Eye (tissue), 1 donor: ENCODE measurements at regions not wholly inside any gene's neighbourhood (a gene's known extent, or its start where the extent isn't known, plus 50 kb on each side); places are given as distances from the start of the nearest gene placed in this dataset.
"Not testable (repeated sequence)": the region's sequence is repeated elsewhere in the genome, so short reads cannot be mapped to it uniquely, and the experiment has no call there.

ENCODE experiments used
- DNase-seq: peaks from one replicate; pipeline ENCODE4 v3.0.0-alpha.2; 2015

DNA sequence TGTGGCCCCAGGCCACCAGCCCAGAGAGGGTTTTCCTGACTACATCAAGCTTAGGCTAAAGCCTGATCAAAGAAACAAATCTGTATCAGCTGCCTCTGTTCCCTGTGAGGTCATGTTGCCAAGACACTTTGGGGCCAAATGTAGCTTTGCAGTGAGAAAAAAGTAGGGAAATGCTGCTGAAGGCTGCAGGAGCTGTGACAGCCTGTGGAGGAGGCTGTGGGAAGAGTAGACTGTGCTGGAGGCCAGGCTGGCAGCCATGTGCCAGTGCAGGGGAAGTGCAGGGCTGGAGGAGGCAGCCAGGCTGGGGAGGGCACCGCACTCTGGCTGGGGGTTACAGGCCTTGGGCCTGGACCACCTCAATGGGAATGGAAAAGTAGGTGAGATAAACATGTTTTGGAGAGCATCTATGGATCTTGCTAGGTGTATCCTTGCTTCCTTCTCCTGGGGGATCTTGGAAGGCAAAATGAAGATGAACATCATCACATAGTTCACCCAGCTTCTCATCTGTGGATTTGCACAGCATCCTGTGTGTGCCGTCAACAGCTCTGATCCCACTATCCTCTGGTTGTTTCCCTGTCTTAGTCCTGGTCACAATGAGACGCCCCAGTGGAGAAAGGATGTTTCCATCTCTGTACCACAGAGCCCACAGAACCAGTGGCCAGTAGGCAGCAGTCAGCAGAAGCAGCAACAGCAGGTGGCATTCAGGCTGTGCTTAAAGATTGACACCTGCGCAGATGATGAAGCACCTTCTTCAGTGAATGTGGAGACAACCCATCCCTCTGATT is 103.8 kb upstream of the COPS8 start:
- no peak for DNase-seq

DNA sequence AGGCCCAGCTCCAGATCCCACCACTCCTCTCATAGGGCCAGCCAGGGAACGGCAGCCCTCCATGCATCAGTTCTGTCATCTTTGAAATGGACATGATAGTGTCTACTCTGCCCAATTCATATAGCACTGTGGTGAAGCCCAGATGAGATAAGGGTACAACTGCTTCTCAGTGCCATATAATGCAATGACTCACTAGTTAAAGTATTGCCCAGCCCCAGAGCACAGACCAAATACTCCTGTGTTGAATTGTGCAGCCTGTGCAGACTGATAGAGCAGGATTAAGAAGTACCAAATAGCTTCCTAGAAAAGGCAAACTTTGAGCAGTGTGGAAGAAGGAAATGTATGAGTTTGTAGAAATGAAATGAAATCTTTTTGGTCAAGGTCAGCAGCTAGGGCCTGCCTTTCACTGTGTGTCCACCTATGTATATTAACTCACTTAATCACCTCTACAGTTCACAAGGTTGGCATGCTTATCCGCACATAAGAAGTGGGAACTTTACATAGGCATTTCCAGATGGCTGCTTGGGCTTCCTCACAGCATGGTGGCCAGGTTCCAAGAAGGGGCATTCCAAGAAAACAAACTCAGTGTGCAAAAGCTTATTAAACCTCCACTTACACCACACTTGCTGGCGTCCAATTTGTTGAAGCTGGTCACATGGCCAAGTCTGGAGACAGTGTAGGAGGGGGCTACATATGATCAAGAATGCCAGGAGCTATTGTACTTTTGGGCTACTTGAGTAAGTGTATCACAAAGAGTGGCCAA is 102.8 kb upstream of the COPS8 start:
- DNase-seq, result no peak

DNA sequence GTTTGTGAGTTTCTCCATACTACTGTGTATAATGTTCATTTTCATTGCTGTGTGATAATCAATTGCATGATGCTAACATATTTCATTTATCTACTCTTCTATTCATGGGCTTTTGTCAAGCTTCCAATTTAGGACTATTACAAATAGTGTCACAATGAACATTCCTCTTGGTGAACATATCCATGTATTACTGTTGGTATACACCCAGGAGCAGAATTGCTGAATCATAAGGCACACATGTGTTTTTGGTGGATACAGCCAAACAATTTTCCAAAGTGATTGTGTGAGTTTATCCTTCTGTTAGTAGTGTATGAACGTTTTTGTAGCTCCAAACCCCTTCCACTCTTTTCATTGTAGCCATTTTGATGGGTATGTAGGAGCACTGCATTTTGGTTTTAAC is 101.6 kb upstream of the COPS8 start:
- no peak for DNase-seq

DNA sequence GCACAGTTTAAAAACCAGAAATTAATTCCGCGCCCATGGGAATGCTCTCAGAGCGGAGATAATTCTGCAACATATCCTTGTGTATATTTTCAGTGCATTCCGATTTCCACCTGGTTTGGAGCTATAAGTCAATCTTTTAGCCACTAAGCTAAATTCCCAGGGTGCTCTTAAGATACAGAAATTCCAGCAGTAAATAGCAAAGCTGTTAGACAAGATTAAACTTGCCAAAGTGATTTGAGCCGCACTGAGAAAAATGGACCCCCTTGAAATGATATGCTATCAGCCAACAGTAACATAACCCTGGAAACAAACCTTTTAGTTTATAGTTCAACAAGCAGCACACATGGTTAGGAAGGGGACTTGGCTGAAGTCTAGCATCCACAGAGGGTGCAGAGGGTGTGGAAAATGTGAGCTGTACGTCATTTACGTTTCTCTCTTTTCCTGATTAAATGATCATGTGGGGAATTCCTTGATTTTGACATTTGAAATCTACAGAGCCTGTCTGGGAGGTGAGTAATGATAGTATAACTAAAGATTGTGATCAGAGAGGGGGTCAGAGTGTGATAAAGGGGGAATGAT is 99.8 kb upstream of the COPS8 start:
- no peak for DNase-seq

DNA sequence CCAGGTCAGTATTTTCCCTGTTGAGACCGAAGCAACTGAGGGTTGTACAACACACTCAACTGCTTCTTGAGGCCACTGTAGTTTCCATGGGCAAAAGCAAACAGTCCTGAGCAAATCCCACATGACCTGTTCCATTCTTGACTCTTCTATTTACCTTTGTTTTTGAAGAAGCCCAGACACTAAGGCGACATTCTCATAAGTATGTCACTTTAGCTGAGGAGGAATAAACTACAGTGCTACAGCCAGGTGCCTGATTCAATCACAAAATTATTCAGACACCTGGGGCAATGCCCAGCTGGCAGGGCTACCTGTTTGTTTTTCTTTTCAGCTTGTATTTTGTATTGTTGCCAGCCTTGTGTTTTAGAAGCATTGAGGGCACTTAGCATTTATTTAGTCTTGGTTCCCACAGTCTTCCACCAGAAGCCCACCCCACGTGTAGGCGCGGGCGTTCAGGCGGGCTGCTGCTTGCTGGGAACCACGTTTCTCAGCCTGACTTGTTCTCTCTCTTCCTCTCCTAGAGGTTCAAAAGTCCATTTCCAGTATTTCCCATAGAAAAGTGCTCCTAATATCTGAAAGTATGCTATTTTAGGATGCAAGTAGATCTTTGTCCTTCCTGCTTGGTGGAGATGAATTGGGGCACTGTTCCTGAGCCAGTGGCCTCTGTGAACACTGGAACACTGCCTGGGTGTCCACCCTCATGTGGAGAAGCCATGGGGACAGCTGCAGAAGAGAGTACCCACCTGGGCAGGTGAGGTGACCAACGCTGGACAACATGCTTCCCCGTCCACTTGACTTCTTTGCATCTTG is 99.0 kb upstream of the COPS8 start:
- no peak for DNase-seq

DNA sequence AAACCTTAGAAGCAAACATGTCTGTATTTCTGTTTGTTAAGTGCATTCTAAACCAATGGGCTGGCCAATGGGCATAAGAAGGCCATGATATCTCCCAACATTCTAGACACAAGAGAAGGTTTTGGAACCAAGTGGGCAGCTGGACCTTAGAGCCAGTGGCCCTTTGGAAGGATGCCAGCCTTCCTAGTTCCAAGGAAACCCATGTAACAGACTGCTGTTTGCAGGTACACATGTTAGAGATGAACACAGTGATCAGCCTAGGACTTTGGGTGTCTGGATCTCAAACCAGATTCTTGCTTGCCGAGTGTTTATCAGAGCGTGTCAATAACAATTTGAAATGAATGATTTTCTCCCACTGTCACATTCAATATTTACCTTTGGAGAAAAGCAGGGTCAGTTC is 97.5 kb upstream of the COPS8 start:
- no peak for DNase-seq

DNA sequence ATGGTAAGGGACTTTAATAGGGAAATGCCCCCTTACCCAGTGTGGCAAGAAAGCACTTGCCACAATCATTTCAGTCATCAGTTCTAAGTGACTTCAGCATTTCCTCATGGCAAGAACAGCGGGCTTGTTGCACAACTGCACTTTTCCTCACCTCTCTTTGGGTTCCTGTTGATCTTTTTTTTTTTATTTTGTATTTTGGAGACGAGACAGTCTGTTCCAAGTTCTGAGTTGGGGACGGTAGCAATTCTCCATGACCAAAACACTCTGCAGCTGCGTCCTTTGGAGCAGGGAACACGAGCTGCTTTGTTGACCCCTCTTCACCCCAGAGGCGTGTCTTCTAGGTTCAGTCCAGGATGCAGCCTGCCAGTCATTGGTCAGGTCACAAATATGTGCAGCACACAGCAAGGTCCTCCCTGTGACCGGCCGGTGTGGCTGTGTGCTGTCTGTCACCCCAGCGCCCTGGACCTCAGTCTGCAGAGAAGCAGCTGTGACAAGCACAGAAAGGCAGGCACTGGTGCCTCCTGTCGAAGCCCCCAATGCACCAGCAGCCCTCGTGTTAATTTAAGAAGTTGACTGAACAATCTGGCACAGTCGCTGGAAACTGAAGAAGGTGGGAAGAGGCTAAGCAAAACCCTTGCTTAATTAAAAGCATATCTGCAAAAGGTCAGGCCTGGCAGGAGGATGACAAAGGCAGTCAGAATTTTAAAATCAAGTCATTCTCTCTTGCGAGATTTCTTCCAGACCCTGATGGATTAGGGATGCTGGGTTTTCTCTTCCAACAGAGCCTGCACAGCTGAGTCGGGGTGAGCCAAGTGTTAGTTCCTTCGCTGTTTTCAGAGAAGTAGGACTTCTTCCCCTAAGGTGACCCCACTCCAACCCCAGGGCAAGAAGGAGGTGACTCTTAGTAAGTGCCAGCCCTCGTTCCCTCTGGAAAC is 96.7 kb upstream of the COPS8 start:
- peak; percentile 45 for DNase-seq

DNA sequence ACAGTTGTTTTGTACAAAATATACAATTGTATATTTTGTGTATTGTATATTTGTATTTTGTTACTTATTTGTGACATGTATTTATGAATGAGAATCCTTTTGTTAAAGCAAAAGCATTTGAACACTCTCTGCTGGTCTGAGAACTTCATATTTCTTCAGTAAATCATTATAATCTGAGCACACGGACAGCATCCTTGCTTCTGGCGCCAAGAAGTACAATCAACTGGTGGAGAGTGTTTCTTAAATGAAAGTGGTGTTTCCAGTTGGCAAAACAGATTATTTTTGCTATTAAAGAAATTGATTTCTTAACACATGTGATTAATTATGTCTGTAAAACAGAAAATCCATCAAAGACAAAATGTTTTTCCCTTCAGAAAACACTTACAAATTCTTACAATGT is 95.1 kb upstream of the COPS8 start:
- DNase-seq, result no peak

DNA sequence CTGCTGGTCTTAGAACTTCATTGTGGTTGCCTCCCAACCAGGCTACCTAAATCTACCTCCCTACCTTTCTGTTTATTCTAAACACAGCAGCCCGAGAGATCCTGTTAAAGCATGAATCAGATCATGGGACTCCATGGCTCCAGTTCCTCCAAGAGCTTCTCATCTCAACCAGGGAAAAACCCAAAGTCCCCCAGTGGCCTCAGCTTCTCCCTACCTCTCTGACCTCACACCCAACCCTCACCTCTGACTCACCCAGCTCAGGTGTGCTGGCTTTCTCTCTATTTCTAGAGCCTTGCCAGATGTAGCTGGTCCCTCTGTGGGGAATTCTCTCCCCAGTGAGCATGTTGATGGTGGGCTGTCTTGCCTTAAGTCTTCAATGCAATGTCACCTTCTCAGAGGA is 93.8 kb upstream of the COPS8 start:
- DNase-seq, result no peak

DNA sequence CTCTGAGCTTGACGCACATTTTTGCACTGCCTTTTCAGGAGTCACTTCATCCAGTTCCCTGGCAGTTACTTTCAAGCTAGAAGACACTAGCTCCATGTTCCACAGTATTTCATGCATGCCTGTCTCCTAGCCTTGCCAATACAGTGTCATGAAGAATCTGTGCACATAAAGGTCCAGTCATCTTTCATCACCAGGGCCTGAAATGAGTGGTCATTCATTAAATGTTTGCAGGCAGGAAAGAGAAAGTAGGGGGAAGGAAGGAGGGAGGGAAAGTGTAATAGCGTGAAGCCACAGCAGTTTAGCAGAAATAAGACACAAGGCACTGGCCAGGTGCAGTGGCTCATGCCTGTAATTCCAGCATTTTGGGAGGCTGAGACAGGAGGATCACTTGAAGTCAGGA is 92.4 kb upstream of the COPS8 start:
- DNase-seq, result no peak

DNA sequence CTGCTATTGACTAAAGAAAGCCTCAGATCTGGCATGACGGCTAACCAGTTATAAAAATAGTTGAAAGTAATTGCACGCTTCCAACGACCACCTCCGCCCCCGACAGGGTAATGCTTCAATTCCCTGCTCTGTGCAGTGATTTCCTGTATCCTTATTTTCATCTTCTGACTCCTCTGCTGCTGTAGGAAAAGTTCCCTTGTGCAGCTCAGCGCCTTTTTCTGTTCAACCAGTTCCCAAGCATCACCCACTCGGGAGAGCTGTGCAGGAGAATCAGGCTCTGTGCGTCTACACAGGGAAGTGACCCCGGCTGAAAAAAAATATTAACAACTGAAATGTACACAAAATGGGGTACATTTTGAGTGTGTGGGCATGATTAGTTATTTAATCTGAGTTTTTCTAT is 91.3 kb upstream of the COPS8 start:
- DNase-seq, result no peak

DNA sequence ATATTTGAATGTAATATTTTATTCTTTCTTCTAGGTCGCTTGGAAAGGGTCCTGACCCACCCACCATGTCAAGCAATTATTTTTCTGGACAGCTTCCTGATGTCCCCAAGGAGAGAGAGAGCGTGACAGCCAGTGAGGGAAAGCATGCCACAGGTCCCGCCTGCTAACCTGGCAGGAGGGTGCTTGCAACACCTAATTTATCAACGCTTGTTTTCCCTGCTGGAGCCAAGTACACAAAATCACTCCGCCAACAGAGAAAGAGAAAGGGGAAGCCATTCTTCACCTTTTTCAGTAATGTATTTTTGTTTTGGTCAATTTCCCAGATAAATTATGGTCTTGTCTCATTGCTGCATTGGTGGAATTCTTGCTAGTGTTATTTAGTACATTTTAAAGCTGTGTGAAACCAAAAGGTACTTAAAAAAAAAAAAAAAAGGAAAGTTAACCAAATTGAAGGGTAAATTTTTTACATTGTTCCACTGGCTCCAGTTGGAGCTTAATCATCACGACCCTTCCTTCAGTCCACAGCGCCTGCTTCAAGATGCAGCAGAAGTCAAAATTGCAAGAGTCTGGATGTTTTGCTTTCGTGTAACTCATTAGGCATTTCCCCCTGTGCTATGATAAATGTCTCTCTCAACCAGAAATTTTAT is 88.5 kb upstream of the COPS8 start:
- DNase-seq, result no peak

DNA sequence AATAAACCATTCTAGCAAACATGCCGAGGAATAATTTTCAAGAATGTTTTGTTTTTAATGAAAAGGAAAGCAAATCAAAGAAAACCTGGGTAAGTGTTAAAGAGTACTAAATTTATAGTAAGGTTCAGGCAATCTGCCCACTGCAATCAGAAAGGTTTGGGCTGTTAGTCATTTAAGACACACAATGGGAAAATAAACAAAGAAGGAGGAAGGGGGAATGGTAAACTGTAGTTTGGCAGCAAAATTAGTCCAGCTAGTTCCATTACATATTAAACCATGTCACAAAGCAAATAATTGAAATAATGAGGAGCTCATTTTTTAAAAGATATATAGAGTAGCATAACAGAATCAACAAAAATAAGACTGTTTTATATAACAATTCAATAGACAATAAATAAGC is 87.5 kb upstream of the COPS8 start:
- DNase-seq, result no peak

DNA sequence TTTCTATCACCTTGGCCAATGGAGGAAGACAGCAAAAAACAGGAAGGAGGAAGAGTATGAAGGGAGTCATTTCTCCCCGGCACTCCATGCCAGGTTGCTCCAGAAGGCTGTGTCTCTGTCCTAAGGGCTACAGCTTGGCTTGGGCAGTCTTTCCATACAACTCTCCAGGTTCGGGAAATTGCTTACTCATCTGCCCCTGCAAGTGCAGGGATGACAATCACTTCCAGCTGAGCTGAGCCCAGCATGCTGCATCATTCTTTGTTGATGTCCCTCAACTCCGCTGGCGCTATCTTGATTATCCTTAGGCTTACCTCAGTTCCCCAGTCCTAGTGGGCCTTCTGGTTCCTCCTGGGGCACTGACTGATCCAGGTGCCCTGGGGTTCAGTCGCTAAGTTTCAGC is 86.9 kb upstream of the COPS8 start:
- no peak for DNase-seq

DNA sequence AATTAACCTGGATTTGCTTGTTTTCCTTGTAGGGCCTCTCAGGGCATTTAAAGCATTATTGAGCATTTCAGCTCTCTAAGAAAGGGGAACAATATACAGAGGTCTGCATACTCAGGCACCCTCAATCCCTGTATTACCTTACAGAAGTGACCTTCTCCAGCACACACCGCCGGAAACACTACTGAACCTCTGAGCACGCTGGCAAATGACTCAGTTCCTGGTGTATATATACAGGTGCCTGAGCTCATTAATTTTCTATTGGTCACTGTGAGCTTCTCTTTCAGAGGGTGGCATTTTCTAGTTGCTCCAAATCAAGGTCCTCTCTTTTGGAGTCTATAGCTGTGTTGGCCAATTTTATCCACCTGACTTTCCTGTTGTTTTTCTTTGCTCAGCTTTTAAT is 85.2 kb upstream of the COPS8 start:
- no peak for DNase-seq

DNA sequence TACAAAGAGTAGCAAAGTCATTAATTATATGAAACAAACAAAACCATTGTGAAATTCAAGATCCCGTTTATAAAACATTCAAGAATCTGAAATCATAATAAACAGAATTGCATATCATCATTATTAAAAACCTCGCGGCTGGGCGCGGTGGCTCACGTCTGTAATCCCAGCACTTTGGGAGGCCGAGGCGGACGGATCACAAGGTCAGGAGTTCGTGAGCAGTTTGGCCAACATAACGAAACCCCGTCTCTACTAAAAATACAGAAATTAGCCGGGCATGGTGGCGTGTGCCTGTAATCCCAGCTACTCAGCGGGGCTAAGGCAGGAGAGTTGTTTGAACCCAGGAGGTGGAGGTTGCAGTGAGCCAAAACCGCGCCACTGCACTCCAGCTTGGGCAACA is 80.3 kb upstream of the COPS8 start:
- DNase-seq, result not testable (repeated sequence)

DNA sequence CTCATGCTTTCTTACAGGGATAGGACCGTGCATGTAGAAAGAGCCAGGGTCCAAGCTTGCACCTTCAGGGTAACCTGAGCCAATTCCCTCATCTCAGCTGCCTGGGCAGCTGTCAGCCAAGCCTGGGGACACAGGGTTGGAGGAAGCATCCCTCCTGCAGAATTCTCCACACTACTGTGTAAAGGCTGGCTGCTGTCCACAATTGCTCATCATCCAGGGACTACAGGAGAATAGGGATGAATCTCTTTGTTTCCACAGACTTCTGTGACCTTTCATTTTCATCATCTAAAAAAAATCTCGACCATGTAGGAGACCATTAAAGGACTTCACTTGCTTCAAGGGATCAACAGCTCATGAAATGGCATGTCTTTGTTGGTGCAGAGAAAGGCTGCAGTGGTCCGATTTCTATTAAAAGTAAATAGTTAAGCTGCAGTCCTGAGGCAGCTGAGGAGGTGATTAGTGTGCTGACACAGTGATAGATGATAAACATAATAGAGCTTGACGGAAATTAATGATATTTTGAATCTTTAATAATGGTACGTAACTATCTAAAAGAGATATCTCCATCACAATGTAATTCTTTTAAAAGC is 74.4 kb upstream of the COPS8 start:
- DNase-seq, result peak; percentile 46

DNA sequence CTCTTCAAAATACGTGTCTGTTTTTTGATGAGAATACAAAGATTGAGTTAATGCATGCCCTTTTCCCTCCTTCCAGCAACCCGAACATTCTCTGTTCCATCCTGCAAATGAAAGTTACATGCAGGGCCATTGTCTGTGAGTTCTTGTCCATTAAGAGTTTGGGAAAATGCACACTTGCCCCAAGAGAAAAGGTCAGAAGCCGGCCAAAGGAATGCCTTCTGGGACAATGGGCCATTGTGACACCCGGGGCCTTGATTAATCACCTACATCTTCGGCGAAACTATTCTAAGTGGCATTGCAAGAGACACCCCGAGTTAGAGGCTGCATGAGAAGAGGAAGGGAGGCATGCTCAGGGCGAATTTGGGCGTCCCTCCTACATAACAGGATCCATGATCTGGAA is 73.7 kb upstream of the COPS8 start:
- DNase-seq, result no peak

DNA sequence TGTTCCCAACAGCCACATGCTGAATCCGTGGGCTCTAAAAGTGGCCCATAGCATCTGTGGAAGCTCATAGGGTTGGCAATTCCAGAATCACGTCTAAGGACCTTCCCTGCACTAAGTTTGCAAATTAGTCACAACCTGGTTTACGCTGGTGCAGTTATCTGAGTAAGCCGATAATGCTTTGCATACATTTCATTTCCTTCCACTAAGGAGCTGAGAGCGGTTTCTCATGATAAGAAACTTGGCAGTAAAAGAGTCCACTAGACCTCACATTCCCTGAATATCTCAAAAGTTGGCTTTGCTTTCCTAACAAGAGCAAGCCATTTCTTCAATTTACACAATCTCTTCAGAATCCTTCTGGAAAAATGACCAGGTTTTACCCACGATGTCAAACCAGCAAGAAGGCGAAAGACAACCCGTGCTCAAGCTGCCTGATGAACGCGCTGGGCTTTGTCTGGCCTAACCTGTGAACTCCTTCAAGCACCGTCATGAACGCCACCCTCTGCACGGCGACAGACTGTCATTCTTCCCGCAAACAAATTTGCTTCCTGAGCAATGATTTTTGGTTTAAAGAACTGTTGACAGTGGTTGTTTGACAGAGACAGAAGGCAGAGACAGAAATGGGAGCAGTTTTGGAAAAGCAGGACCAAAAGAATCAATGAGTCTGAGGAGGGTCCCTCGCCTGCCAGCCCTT is 73.0 kb upstream of the COPS8 start:
- DNase-seq, result no peak

DNA sequence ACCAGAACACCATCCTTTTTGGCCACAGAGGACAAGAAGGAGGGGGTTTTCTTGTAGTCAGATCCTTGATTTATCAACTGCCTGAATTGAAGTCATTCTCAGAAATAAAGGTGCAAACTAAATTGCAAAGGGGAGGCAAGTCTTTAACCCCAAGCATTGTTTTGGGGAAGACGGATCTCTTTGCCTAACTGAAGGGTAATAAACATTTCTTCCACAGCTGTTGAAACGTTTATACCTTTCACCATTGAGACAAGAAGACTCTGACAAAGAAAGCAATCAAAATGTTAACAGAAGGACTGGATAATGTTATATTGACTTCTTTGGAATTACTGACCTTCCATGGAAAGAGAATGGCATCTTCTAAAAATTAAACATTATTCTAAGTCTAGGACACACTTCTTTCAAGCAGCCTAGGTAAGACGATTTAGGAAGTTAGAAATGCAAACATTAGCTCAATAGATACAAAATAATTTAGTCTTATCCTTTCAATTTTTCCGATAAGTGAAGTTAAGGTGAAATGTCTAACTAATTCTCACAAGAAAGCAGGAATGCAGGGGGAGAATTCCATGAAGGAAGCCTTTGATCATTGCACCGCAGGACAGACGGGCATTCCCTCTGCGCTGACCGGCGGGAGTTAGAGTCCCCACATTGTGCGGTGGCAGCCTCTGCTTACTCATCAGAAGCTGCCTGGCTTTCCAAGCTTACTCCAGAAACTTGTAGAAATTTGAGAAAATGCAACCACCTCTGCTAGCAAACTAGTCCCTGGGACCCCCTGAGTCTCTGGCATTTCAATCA is 69.4 kb upstream of the COPS8 start:
- no peak for DNase-seq
